B cell (primary cell): ENCODE measurements at regions not wholly inside any gene's neighbourhood (a gene's known extent, or its start where the extent isn't known, plus 50 kb on each side); places are given as distances from the start of the nearest gene placed in this dataset.

Experiments used
- ATAC-seq: fragments of 200-7000 bp; cut with Tn5 transposase; one replicate; pipeline ENCODE4 v1.10.0; 2021; ENCODE audit warnings: low read depth, mild to moderate bottlenecking, moderate number of reproducible peaks, moderate library complexity
- CTCF ChIA-PET: fragments of 350-600 bp; sonication (Branson Sonifier 250); formaldehyde crosslinking; loops from one replicate; lab custom pipeline; 2021; ENCODE audit warnings: antibody characterized with exemption, inconsistent platforms; lab: Charles Lee
- POLR2A ChIA-PET: fragments of 350-600 bp; sonication (Branson Sonifier 250); formaldehyde crosslinking; loops from one replicate; lab custom pipeline; 2021; ENCODE audit warnings: antibody characterized with exemption; lab: Charles Lee
- DNase-seq: peaks from one replicate; pipeline ENCODE4 v3.0.0; 2013
- H2AFZ ChIP-seq: 2 replicates; pipeline ENCODE4 v1.6.1; 2012; ENCODE audit warnings: mild to moderate bottlenecking, low read depth, low read length; ENCODE audit not compliant: insufficient read depth, poor library complexity, severe bottlenecking
- H3K27ac ChIP-seq, 2 donors: 1 replicate in 1 of 2; 2 replicates in 1 of 2; pipeline ENCODE4 v1.5.1; 2012 to 2013; ENCODE audit warnings: low read length in 2 of 2, mild to moderate bottlenecking in 2 of 2, moderate library complexity in 1 of 2
- H3K27me3 ChIP-seq, 4 experiments: fragments of 200-600 bp in 1 of 4; sonication (generic) in 1 of 4; replicated peaks in 1 of 4; 1 replicate in 2 of 4; 2 replicates in 2 of 4; pipeline versions ENCODE4 v1.6.1 to v1.7.0; 2013 to 2016; ENCODE audit warnings: low read length in 3 of 4, mild to moderate bottlenecking in 2 of 4, mixed read lengths in 1 of 4, moderate library complexity in 1 of 4; ENCODE audit not compliant: insufficient read depth in 4 of 4, control insufficient read depth in 3 of 4; ENCODE audit errors: control extremely low read depth in 1 of 4
- H3K36me3 ChIP-seq, 2 experiments: replicated peaks in 1 of 2; 1 replicate in 1 of 2; 2 replicates in 1 of 2; pipeline versions ENCODE4 v1.6.1 to v1.7.1; 2013; ENCODE audit warnings: low read length in 1 of 2; ENCODE audit not compliant: insufficient read depth in 2 of 2, control insufficient read depth in 1 of 2; ENCODE audit errors: control extremely low read depth in 1 of 2, extremely low read depth in 1 of 2
- H3K4me1 ChIP-seq, 2 donors: fragments of 200-600 bp in 1 of 2; sonication (generic) in 1 of 2; 1 replicate in 1 of 2; 2 replicates in 1 of 2; pipeline versions ENCODE4 v1.5.1 to v1.6.1; 2013 to 2017; ENCODE audit warnings: low read length in 2 of 2; ENCODE audit not compliant: control insufficient read depth in 2 of 2, insufficient read depth in 2 of 2
- H3K4me2 ChIP-seq: replicated peaks from 2 replicates; pipeline ENCODE3; 2012; ENCODE audit warnings: mild to moderate bottlenecking, low read depth, low read length; ENCODE audit not compliant: poor library complexity, severe bottlenecking
- H3K4me3 ChIP-seq, 5 experiments: fragments of 200-600 bp in 1 of 5; sonication (generic) in 1 of 5; 1 replicate in 3 of 5; 2 replicates in 2 of 5; pipeline versions ENCODE4 v1.5.1 to v1.7.0; 2011 to 2016; ENCODE audit warnings: low read length in 4 of 5, mild to moderate bottlenecking in 4 of 5, low read depth in 2 of 5, control low read depth in 1 of 5, moderate library complexity in 1 of 5; ENCODE audit not compliant: insufficient read depth in 1 of 5; ENCODE audit errors: control extremely low read depth in 1 of 5, extremely low read depth in 1 of 5
- H3K79me2 ChIP-seq: fragments of 200-600 bp; sonication (generic); one replicate; pipeline ENCODE4 v1.6.0; 2016; ENCODE audit warnings: low read length; ENCODE audit not compliant: control insufficient read depth, insufficient read depth
- H3K9ac ChIP-seq: fragments of 200-600 bp; sonication (generic); 2 replicates; pipeline ENCODE4 v1.6.1; 2017; ENCODE audit warnings: mild to moderate bottlenecking, low read length, moderate library complexity
- H3K9me3 ChIP-seq, 3 donors: one replicate each; pipeline versions ENCODE4 v1.6.1 to v1.7.1; 2013; ENCODE audit warnings: low read length in 2 of 3; ENCODE audit not compliant: control insufficient read depth in 2 of 3, insufficient read depth in 1 of 3; ENCODE audit errors: control extremely low read depth in 1 of 3
- H4K20me1 ChIP-seq: 2 replicates; pipeline ENCODE4 v1.6.0; 2012; ENCODE audit warnings: mild to moderate bottlenecking, low read length; ENCODE audit not compliant: insufficient read depth, control insufficient read depth, poor library complexity, severe bottlenecking
- H3K27ac Mint-ChIP-seq: one replicate; pipeline ENCODE4 v1.8.0; 2021; ENCODE audit warnings: mixed read lengths
- H3K27me3 Mint-ChIP-seq: one replicate; pipeline ENCODE4 v1.8.0; 2021; ENCODE audit warnings: mixed read lengths
- H3K4me1 Mint-ChIP-seq: one replicate; pipeline ENCODE4 v1.8.0; 2021; ENCODE audit warnings: mixed read lengths
- H3K4me3 Mint-ChIP-seq: one replicate; pipeline ENCODE4 v1.8.0; 2021; ENCODE audit warnings: mixed read lengths
- H3K9me3 Mint-ChIP-seq: one replicate; pipeline ENCODE4 v1.8.0; 2022; ENCODE audit warnings: mixed read lengths; ENCODE audit not compliant: insufficient read depth
- EZH2 ChIP-seq: IDR thresholded peaks from 2 replicates; pipeline ENCODE4 v1.6.1; 2012; ENCODE audit warnings: borderline replicate concordance, low read depth, mild to moderate bottlenecking, moderate library complexity, low read length; ENCODE audit not compliant: insufficient read depth, poor library complexity, severe bottlenecking
- WGBS: methylation state at CpG from one replicate; pipeline ENCODE4 v1.1.5; 2013; ENCODE audit warnings: missing lambda C conversion rate; ENCODE audit not compliant: insufficient coverage; 5-methylcytosine and 5-hydroxymethylcytosine counted together
- intact Hi-C: fragments of 100-400 bp; cut with micrococcal nuclease; formaldehyde crosslinking; loops from one replicate; pipeline ENCODE4 v1.10.0; 2022
- TF ChIP-seq, protein P1 (sequence below): fragments of 200-600 bp; IDR thresholded peaks from one replicate; pipeline ENCODE4 v1.8.0; 2022; ENCODE audit warnings: antibody characterized with exemption, mild to moderate bottlenecking

DNA sequence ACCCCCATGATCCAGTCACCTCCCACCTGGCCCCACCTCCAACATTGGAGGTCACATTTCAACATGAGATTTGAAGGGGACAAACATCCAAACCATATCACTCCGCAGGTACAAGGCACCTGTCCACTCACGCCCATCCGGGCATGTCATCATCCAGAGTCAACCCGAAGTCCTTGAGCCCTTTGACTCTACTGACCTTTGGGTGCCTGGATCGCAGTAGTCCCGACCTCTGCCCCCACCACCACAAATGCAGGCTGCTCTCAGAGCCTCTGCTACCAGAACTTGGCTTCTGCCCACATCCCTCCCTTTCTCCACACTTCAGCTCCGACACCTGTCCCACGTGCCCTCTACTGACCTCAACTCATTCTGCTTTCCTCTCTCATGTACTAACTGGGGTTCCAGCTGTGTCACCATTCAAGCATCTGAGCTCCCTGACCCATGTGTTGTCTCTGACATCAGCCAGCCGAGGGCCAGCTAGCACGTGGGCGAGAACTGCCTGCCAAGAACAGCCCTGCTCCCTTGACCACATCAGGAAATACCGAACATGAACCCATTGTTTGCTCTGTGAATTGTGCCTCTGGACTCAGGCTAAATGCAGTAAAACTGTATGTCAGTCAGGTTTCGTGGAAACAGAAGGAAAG is 498.3 kb upstream of the SULF2 start:
- DNase-seq (no peak), ATAC-seq (no peak)
- Histone ChIP-seq H3K36me3 (no peaks in the 10 kb centered on the region), H3K79me2 (no peaks in the 10 kb centered on the region), H4K20me1 (no peaks in the 10 kb centered on the region), H3K27ac (no peak overlapping the region), H3K4me3 (no peak overlapping the region), H3K27me3 (peaks cover 0 to 2% (median under 1%) of the 10 kb centered on the region in 4 experiments), H3K9me3 (peaks cover 0 to 8% (median 0%) of the 10 kb centered on the region in 3 donors), H3K9ac (no peak overlapping the region), H3K4me2 (no peak overlapping the region), H2AFZ (no peak overlapping the region), H3K4me1 (no peaks in the 10 kb centered on the region)
- TF ChIP-seq EZH2, result no peak
- TF ChIP-seq, protein P1, sequence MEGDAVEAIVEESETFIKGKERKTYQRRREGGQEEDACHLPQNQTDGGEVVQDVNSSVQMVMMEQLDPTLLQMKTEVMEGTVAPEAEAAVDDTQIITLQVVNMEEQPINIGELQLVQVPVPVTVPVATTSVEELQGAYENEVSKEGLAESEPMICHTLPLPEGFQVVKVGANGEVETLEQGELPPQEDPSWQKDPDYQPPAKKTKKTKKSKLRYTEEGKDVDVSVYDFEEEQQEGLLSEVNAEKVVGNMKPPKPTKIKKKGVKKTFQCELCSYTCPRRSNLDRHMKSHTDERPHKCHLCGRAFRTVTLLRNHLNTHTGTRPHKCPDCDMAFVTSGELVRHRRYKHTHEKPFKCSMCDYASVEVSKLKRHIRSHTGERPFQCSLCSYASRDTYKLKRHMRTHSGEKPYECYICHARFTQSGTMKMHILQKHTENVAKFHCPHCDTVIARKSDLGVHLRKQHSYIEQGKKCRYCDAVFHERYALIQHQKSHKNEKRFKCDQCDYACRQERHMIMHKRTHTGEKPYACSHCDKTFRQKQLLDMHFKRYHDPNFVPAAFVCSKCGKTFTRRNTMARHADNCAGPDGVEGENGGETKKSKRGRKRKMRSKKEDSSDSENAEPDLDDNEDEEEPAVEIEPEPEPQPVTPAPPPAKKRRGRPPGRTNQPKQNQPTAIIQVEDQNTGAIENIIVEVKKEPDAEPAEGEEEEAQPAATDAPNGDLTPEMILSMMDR, result no peak
- no peaks in the 10 kb centered on the region for H3K9me3 Mint-ChIP-seq
- no peaks in the 10 kb centered on the region for H3K4me1 Mint-ChIP-seq
- 83% methylated on average over 12 of the region's 13 CpGs for WGBS
- CTCF ChIA-PET, result no interaction called here
- no peak overlapping the region for H3K27ac Mint-ChIP-seq
- no peak overlapping the region for H3K4me3 Mint-ChIP-seq
- peaks cover 23% of the 10 kb centered on the region for H3K27me3 Mint-ChIP-seq
- intact Hi-C loops, result no loop called here
- POLR2A ChIA-PET, result no interaction called here

DNA sequence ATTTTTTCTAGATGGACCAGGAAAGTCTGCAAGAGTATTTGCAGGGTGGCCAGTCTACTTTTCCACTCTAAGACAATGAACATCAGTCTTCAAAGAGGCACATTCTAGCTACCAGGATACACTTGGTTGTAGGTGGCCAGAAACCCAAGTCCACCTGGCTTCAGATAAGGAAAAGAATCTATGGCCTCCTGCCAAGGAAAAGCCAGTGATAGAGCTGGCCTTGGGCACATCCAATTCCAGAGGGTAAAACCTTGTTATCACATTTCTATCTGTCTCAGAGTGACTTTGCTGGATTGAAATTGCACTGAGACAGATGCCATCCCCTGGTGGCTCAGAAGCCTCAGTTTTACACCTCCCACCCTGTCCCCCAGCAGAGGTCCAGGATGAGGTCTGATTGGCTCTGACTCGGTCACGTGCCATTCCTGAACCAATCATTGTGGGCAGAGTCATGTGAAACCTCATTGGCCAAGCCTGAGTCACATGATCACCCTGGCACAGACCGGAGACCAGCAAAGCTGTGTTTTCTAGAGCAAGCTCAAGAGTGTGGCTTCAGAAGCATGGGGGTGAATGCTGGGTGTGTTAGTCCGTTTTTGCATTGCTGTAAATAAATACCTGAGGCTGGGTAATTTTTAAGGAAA is 497.4 kb upstream of the SULF2 start:
- no peak overlapping the region for H3K27ac Mint-ChIP-seq
- H3K4me3 Mint-ChIP-seq, result no peak overlapping the region
- peaks cover 26% of the 10 kb centered on the region for H3K27me3 Mint-ChIP-seq
- Histone ChIP-seq H3K36me3 (no peaks in the 10 kb centered on the region), H3K4me1 (no peaks in the 10 kb centered on the region), H3K9ac (no peak overlapping the region), H2AFZ (no peak overlapping the region), H3K4me3 (no peak overlapping the region), H3K27me3 (peaks cover 0 to 2% (median 0%) of the 10 kb centered on the region in 4 experiments), H3K4me2 (no peak overlapping the region), H3K27ac (no peak overlapping the region), H3K9me3 (peaks cover 0 to 8% (median 0%) of the 10 kb centered on the region in 3 donors), H3K79me2 (no peaks in the 10 kb centered on the region), H4K20me1 (no peaks in the 10 kb centered on the region)
- DNase-seq (no peak), ATAC-seq (no peak)
- H3K9me3 Mint-ChIP-seq, result no peaks in the 10 kb centered on the region
- H3K4me1 Mint-ChIP-seq, result no peaks in the 10 kb centered on the region
- POLR2A ChIA-PET, result no interaction called here
- CTCF ChIA-PET, result no interaction called here
- TF ChIP-seq, protein P1, result no peak
- intact Hi-C loops, result no loop called here
- 100% methylated on average over 4 of the region's 4 CpGs for WGBS
